BJ (cell line): ENCODE measurements at regions not wholly inside any gene's neighbourhood (a gene's known extent, or its start where the extent isn't known, plus 50 kb on each side); places are given as distances from the start of the nearest gene placed in this dataset.

ENCODE experiments used
- CTCF ChIA-PET: fragments of 350-600 bp; formaldehyde crosslinking; extraction: SDS; loops from one replicate; lab custom pipeline; 2021; ENCODE audit warnings: antibody characterized with exemption, inconsistent platforms; lab: Yijun Ruan, JAX
- POLR2A ChIA-PET: fragments of 300-600 bp; sonication (Branson Sonifier 250); formaldehyde crosslinking; extraction: SDS; loops from one replicate; lab custom pipeline; 2021; ENCODE audit warnings: antibody characterized with exemption; lab: Charles Lee
- DNase-seq: peaks from one replicate; pipeline ENCODE4 v3.0.0-alpha.2; 2011; ENCODE audit warnings: low read depth
- H3K27me3 ChIP-seq: 2 replicates; pipeline ENCODE4 v1.6.0; 2011; ENCODE audit warnings: low read length; ENCODE audit not compliant: control insufficient read depth, insufficient read depth
- H3K36me3 ChIP-seq: 2 replicates; pipeline ENCODE4 v1.5.1; 2011; ENCODE audit warnings: low read length; ENCODE audit not compliant: control insufficient read depth, insufficient read depth
- H3K4me3 ChIP-seq: 2 replicates; pipeline ENCODE4 v1.5.1; 2011; ENCODE audit warnings: low read depth, mild to moderate bottlenecking, control low read depth, low read length
- TF ChIP-seq, protein P1 (sequence below): IDR thresholded peaks from 2 replicates; pipeline ENCODE4 v1.5.1; 2011; ENCODE audit warnings: low read depth, mild to moderate bottlenecking, control low read depth, inconsistent platforms, low read length, moderate library complexity; ENCODE audit not compliant: insufficient read depth

DNA sequence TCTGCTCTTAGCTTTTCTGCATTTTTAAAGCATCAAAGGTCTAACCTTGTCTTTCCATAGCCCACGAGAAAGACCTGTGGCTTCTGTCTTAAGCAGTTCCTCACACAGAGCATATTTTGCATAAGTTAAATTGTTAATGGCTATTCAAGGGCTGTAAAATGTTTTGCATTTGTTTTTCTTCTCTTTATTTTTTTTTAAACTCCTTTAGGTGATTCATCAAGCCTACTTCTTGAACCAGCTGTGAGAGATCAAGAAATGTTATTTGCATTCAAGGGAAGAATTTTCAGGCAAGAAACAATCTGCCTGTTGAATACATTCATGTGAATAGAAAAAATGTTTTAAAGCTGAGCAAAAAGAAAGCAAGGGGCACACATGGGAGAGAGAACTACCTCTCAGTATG lies 423.8 kb upstream of the FRG1 start:
- CTCF ChIA-PET = no interaction called here
- POLR2A ChIA-PET = no interaction called here
- TF ChIP-seq, protein P1, sequence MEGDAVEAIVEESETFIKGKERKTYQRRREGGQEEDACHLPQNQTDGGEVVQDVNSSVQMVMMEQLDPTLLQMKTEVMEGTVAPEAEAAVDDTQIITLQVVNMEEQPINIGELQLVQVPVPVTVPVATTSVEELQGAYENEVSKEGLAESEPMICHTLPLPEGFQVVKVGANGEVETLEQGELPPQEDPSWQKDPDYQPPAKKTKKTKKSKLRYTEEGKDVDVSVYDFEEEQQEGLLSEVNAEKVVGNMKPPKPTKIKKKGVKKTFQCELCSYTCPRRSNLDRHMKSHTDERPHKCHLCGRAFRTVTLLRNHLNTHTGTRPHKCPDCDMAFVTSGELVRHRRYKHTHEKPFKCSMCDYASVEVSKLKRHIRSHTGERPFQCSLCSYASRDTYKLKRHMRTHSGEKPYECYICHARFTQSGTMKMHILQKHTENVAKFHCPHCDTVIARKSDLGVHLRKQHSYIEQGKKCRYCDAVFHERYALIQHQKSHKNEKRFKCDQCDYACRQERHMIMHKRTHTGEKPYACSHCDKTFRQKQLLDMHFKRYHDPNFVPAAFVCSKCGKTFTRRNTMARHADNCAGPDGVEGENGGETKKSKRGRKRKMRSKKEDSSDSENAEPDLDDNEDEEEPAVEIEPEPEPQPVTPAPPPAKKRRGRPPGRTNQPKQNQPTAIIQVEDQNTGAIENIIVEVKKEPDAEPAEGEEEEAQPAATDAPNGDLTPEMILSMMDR = no peak
- no peak overlapping the region for H3K4me3 ChIP-seq
- H3K36me3 ChIP-seq = no peaks in the 10 kb centered on the region
- DNase-seq = no peak
- H3K27me3 ChIP-seq = no peaks in the 10 kb centered on the region

DNA sequence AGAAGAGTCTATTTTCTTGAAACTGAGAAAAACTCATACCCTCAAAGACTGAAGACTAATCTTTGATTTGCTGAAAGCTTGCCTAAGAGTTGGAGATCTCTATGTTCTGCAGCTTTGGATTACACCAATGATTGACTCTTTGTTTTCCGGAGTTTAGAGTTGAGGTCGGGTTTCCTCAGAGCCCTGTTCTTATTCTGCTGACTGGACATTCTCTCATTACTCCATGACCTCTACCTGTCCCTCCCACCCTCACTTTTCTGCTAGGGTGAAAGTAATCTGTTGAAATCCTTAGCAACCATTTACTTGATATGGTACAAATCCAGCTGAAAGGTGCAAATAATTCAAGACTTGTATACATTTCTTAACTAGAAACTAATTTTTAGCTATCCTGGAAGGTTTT lies 421.5 kb upstream of the FRG1 start:
- no peak for DNase-seq
- TF ChIP-seq, protein P1 = no peak
- ChIA-PET CTCF (no interaction called here), POLR2A (no interaction called here)
- Histone ChIP-seq H3K27me3 (no peaks in the 10 kb centered on the region), H3K36me3 (no peaks in the 10 kb centered on the region), H3K4me3 (no peak overlapping the region)

DNA sequence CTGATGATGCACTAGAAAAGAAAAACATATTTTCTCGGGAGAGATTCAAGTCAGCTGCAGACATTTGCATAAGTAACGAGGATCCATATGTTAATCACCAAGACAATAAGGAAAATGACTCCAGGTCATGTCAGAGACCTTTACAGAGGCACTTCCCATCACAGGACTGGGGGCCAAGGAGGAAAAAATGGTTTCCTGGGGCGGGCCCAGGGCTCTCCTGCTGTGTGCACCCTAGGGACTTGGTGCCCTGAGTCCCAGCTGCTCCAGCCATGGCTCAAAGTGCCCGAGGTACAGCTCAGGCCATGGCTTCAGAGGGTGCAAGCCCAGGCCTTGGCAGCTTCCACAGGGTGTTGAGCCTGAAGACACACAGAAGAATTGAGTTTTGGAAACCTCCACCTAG lies 415.4 kb upstream of the FRG1 start:
- ChIA-PET CTCF (no interaction called here), POLR2A (no interaction called here)
- H3K4me3 ChIP-seq = no peak overlapping the region
- no peaks in the 10 kb centered on the region for H3K27me3 ChIP-seq
- TF ChIP-seq, protein P1 = no peak
- DNase-seq = no peak
- H3K36me3 ChIP-seq = no peaks in the 10 kb centered on the region

DNA sequence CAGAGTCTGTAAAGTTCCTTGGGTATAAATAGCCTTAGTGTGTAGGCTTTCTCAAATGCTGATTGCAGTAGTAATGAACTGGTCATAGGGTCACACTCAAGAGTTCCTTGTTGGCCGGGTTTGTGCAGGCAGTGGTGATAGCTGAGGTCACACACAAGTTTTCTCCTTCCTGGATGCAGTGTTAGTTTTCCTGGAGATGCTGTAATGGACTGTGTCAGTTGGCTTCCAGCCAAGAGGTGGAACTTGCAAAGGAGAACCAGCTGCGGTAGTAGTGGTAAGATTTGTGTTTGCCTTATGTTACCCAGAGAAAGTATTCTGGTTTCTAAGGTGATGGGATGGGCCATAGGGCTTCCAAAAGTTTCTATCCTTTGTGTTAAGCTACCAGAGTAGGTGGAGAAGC lies 409.8 kb upstream of the FRG1 start:
- no peaks in the 10 kb centered on the region for H3K36me3 ChIP-seq
- H3K4me3 ChIP-seq = no peak overlapping the region
- TF ChIP-seq, protein P1 = no peak
- no peaks in the 10 kb centered on the region for H3K27me3 ChIP-seq
- no peak for DNase-seq
- ChIA-PET CTCF (no interaction called here), POLR2A (no interaction called here)

DNA sequence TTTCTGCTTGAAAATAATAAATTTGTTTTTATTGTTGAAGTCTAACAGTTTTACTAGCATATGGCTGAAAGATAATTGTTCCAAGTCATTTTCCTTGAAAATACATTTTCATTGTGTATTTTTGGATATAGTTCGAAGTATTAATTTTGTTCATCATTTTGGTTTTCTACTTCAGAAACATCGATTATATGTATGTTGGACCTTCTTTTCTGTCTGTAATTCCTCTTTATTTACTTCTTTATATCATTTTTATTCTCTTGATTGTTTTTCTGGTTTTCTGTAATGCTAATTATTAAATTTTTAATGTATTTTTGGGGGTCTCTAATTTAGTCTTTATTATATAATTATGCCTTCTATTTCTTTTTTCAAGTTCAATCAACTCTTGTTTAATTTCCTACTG lies 407.1 kb upstream of the FRG1 start:
- POLR2A ChIA-PET = no interaction called here
- Histone ChIP-seq H3K4me3 (no peak overlapping the region), H3K36me3 (no peaks in the 10 kb centered on the region), H3K27me3 (no peaks in the 10 kb centered on the region)
- no peak for DNase-seq
- CTCF ChIA-PET = no interaction called here
- TF ChIP-seq, protein P1 = no peak
